ENCODE measurements at regions not wholly inside any gene's neighbourhood (a gene's known extent, or its start where the extent isn't known, plus 50 kb on each side); places are given as distances from the start of the nearest gene placed in this dataset.

- TF ChIP-seq CTCF (IDR thresholded peaks at IDR 0.05; ENCODE audit: low read length) (no peak), EZH2 (optimal IDR thresholded peaks at IDR 0.05; ENCODE audit: low read depth, low read length) (no peak), EZH2phosphoT487 (IDR thresholded peaks at IDR 0.05; ENCODE audit: low read length) (no peak)
These were observed 88.2 kb upstream of the FER start for GRCh38 chr5:108659531-108659930.
